Erythroblast (primary cell): ENCODE measurements at regions not wholly inside any gene's neighbourhood (a gene's known extent, or its start where the extent isn't known, plus 50 kb on each side); places are given as distances from the start of the nearest gene placed in this dataset.
"Not testable (repeated sequence)": the region's sequence is repeated elsewhere in the genome, so short reads cannot be mapped to it uniquely, and the experiment has no call there.

Experiments
- GATA1 ChIP-seq: IDR thresholded peaks from 2 replicates; pipeline ENCODE4 v1.6.1; 2011; ENCODE audit warnings: low read depth, mild to moderate bottlenecking, control low read depth, low read length, moderate library complexity
- POLR2A ChIP-seq: IDR thresholded peaks from 2 replicates; pipeline ENCODE4 v1.6.1; 2011; ENCODE audit warnings: mild to moderate bottlenecking, low read length

DNA sequence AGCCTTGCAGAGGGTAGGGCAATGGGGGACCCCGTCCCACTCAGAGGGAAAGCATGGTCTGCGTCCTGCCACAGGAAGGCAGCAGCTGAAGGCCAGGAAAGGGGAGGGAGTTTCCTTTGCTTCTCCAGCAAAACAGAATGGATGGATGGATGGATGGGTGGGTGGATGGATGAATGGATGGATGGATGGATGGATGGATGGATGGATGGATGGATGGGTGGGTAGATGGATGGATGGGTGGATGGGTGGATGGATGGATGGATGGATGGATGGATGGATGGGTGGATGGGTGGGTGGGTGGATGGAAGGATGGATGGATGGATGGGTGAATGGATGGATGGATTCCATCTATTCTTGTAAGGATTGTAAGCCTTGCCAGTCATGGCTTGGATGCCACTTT is 59.3 kb upstream of the TMPRSS2 start:
- not testable (repeated sequence) for TF ChIP-seq POLR2A, GATA1
